Activated naive CD4-positive, alpha-beta T cell treated with Interleukin-2 at 50 U/mL for 16 hours (primary cell): ENCODE measurements at regions not wholly inside any gene's neighbourhood (a gene's known extent, or its start where the extent isn't known, plus 50 kb on each side); places are given as distances from the start of the nearest gene placed in this dataset.
"Not testable (repeated sequence)": the region's sequence is repeated elsewhere in the genome, so short reads cannot be mapped to it uniquely, and the experiment has no call there.

ENCODE experiments used
- DNase-seq: peaks from one replicate; pipeline ENCODE4 v3.0.0-alpha.2; 2020

DNA sequence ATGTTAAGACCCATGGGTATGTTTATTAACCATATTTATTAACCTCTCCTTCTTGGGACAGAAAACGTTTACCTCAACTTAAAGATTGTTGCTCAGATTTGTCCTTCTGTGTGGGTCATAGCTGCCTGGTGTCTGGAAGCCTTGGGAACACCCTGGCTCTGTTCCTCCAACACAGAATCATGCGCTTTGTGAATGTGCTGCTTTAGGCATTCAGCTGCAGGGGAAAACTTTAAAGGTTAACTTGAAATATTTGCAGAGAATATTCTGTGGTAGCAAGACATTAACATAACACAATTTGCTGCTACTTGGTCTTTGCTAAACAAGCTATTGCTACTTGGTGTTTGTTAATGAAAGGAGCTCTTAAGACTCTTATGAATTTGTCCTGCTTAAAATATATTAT, 50.5 kb upstream of the THOC3 start:
- not testable (repeated sequence) for DNase-seq

DNA sequence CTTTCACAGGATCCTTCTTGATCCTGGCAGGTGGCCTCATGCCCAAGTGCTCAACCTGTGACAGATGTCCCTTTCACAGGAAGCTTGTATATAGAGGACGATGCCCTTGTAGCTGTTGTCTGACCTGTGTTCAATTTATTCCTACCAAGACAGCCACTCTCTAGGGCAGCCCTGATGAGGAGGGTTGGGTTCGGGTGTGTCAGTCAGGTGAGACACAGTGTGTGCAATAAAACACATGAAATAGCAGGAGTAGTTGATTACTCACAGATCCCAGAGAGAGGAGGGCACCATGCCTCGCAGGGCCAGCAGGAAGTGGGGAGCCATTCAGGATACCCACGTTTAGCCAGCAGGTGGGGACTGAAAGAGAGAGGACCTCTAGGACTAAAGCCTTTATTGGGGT, 52.7 kb upstream of the THOC3 start:
- not testable (repeated sequence) for DNase-seq

DNA sequence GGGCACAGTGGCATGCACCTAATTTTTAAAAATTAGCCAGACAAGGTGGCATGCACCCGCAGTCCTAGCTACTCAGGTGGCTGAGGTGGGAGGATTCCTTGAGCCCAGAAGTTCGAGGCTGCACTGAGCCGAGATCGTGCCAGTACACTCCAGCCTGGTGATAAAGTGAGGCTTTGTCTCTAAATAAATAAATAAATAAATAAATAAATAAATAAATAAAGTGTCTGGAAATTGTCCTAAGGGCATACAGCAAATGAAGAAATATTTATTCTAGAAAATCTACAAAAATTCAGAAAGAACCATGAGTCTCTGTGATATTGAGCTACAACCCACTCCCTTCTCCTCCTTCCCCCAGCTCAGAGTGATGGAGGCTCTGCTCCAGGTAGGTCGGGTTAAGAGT, 55.4 kb upstream of the THOC3 start:
- not testable (repeated sequence) for DNase-seq

DNA sequence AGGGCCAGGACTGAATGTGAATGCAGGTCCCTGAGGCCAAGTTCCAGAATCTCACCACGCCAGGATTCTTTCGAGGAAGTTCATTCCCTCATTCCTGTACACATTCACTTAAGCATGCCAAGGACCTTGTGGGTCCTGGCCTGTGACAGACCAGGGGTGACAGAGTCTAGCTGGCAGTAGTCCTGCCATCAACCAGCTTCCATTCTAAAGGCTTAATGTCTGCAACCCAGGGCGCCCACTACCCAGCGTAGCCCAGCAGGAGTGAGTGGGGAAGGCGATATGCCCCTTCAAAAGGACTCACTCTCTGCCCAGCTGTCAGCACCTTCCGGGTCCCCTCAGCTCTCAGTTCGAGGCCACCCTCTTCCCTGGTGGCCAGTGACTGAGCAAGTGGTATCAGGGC, 61.3 kb upstream of the THOC3 start:
- not testable (repeated sequence) for DNase-seq

DNA sequence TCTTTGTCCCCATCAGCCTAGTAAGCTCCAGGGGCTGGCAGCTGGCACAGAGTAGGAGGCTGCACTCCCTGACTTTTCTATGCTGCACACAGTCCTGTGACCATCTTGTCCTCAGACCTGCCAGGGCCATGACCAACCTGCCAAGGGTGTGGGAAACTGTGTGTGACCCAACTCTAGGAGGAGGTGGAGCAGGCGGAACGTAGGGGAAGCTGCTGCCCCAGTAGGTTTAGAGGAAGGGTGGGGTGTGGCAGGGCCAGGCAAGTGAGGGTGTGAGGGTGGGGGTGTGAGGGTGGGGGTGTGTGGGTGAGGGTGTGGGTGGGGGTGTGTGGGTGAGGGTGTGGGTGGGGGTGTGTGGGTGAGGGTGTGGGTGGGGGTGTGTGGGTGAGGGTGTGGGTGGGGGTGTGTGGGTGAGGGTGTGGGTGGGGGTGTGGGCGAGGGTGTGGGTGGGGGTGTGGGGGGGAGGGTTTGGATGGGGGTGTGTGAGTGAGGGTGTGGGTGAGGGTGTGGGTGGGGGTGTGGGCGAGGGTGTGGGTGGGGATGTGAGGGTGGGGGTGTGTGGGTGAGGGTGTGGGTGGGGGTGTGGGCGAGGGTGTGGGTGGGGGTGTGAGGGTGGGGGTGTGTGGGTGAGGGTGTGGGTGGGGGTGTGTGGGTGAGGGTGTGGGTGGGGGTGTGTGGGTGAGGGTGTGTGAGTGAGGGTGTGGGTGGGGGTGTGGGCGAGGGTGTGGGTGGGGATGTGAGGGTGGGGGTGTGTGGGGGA, 62.4 kb upstream of the THOC3 start:
- DNase-seq = not testable (repeated sequence)

DNA sequence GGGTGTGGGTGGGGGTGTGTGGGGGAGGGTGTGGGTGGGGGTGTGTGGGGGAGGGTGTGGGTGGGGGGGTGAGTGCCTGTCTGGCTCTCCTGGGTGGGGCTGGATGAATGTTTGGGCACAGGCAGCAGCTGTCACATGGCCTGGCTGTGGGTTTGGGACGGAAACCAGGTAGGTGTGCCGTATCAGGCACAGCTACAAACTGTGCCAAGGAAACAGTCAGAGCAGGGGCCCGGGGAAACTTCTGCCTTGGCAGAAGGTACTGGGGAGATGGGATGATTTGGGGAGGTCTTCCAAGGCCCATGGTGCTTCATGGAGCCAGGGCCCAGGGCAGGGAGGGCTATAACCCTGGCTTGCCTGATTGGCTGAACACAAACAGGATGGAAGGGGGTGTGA, 63.0 kb upstream of the THOC3 start:
- DNase-seq = not testable (repeated sequence)

DNA sequence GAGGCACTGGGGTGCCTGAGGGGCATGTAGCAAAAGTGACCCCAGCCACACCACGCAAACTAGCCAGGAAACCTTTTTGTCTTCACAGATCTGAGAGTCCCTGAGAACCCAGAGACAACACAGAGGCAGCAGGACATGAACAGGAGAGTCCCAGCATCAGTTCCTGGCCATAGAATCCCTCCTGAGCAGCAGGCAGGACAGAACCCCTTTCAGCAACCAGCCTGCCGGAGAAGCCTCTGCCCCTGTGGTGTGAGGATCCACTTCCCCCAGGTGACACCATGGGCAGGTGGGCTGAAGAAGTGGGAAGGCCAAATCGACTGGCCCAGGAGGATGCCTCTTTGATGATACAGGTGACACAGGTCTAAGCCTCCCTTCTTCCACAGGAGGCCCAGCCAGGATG, 65.1 kb upstream of the THOC3 start:
- not testable (repeated sequence) for DNase-seq

DNA sequence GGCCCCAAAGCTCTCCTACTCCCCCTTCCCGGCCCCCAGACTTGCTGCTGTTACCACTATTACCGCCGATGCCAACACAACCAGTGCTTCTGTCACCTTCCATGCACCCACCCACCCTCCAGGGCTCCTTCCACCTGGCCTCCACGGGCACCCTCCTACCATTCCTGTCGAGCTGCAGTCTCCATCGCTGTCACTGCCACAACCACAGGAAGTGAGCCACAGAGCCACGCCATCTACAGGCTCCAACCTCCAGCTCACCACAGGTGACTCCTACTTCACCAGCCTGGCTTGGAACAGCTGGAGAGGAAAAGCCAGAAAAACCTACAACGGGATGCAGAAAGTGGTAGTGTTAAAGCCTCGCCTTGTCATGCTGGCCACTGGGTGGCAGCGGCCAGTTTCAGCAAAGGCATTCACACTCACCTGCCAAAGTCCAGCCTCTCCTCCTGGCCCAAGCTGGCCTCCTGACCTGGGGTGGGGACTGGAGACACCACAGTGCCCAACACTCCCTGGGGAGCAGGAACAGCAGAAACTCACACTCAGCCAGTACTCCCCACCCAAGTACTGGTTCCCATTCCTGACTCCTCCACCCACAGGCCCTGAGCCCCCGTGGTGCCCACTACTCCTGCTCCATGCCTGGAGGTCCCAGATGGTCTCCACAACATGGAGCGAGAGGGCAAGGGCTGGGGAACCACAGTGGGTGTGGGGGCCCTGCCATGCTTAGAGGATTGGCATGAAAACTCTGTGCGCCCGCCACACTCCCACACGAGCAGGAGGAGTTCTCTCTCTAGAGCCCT, 66.5 kb upstream of the THOC3 start:
- peak; percentile 34 for DNase-seq

DNA sequence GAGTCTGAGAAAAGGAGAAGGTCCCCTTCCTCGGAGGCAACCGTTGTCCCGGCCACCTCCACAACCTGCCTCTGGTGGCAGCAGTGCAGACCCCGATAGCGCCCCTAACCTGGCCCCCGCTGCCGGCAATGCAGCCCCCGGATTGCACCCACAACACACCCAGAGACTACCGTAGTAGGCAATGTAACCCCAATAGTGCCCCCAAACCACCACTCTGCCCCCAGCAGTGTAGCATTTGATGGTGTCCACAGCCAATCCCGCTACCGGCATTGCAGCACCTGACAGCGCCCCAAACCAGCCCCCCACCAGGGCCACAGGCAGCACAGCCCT, 67.1 kb upstream of the THOC3 start:
- not testable (repeated sequence) for DNase-seq

DNA sequence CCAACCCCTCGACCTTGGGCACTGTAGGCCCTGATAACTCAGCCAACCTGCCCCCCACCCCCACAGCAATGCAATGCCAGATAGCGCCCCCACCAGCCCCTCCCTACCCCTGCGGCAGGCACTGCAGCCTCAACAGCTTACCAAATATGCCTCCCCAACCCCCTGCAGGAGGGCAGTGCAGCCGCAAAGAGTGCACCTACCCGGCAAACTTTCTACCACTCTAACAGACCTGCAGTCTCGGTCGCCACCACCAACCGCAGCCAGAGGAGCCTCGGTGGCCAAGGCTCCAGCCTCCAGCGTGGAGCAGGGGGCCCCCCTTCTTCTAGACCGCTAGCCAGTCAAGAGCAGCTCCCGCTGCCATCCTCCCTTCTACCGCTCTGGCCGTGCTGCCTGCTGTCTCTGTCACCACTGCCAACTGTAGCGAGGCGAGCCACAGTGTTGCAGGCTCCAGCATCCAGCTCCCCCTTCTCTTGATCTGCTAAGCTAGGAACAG, 67.7 kb upstream of the THOC3 start:
- not testable (repeated sequence) for DNase-seq

DNA sequence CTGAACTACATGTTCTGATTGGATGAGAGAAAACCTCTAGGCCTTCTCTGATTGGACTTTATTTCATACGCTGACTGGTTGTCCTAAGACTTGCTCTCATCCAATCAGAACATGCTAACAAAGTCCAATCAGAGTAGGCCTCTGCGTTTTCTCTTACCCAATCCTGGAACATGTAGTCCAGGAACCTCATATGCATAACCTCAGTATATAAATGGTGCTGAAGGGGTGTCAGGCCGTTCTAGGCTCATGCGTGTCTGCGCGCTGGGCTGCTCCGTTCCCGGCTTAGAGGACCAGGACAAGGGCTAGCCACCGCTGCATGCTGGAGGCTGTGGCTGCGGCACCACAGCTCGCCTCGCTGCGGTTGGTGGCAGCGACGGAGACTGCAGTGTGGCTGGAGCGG, 68.3 kb upstream of the THOC3 start:
- DNase-seq = not testable (repeated sequence)

DNA sequence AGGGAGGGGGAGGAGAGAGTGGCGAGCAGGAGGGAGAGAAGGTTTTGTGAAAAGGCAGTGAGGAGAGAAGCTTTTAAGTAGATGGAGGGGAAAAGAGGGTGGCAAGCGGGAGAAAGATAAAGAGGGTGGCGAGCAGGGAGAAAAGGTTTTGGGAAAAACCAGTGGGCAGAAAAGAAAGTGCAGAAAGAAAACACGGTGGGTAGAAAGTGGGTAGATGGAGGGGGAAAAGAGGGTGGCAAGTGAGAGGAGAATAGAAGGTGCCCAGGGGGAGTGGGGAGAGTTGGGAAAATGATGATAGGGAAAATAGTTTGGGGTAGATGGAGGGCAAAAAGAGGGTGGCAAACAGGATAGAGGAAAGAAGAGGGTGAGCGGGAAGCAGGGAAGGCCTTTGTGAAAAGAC, 69.1 kb upstream of the THOC3 start:
- not testable (repeated sequence) for DNase-seq

DNA sequence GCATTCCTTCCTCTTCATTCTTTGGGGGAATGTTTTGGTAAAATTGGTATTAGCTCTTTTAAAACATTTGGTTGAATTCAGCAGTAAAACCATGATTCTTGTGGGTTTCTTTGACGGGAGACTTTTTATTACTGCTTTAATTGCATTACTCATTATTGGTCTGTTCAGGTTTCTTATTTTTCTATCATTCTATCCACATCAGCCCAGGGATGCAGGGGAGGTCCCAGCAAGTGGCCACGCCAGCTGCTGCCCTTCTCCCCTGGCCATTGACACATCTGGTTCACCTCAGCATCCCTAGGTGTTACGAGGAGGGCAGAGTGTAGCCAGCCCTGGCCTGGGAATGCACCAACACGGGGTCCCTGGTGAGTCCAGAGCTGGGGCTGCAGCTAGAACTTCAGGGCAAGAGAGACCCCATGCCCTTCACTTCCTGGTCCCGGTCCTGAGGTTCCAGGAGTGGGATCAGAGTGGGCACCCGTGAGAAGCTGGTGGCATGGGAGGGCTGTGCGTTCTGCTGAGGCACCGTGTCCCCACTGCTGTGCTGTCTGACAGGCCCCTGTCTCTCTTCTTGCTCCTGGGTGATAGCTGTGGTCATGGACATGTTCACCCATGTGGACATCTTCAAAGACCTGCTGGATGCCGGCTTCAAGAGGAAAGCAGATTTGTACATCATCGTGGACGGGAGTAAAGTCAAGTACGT, 72.1 kb upstream of the THOC3 start:
- DNase-seq = not testable (repeated sequence)

DNA sequence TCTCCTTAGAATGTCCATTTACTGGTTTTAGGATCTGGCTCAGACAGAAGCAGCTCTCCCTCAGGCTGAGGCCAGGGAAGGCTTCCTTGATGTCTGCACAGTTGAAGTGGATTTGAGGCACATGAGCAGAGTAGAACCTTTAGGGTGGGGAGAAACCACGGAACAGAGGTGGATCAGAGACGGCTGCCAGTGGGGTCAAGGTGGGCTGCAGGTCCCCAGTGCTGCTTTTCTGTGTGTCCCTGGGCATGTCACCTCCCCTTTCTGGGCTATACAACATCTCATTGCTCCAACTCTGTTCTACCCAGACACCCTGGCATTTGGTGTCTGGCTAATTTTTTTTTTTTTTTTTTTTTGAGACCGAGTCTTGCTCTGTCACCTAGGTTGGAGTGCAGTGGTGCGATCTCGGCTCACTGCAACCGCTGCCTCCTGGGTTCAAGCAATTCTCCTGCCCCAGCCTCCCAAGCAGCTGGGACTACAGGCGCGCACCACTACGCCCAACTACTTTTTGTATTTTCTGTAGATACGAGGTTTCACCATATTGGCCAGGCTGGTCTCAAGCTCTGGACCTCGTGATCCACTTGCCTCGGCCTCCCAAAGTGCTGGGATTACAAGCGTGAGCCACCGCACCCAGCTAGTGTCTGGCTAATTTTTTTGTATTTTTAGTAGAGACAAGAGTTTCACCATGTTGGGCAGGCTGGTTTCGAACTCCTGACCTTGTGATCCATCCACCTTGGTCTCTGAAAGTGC, 73.3 kb upstream of the THOC3 start:
- not testable (repeated sequence) for DNase-seq

DNA sequence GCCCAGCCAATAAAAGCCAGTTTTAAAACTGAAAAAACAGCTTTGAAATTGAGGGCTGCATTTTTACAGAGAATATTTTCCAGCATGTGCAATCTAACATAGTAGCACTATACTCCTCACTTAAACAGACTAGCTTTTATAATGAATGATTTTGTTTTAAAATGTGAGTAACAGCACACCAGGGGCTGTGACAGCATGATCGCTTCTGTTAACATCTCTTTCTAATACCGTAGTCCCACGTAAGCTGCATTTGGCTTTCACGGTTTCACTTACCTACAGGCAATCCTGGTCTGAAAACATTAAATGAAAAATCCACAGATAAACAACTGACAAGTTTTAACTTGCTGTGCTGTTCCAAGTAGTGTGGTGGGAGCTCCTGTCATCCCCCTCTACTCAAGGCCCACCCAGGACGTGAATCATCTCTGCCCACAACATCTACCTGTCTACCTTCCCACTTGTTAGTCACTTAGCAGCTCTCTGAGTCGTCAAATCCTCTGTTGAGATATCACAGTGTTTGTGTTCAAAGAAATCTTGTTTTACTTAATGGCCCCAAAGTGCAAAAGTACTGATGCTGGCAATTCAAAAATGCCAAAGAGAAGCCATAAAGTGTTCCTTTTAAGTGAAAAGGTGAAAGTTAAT, 74.0 kb upstream of the THOC3 start:
- peak; percentile 45 for DNase-seq

DNA sequence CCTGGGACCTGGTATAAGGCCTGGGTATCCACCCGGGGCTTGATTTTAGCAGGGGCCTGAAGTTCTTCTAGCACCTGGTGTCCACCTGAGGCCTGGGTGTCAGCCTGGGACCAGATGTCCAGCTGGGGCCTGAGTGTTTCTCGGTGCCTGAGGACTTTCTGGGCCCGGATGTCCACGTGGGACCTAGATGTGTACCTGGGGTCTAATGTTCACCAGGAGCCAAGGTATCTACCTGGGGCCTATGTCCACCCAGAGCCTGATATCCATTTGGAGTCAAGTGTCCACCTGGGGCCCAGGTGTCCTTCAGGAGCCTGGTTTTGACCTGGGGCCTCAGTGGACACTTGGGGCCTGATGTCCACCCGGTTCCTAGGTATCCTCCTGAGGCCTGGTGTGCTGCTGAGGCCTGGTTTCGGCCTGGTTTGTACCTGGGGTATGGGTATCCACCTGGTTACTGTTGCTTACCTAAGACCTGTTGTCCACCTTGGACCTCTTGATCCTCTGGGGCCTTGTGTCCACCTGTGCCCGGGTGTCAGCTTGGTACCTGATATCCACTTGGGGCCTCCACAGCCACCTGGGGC, 75.2 kb upstream of the THOC3 start:
- not testable (repeated sequence) for DNase-seq

DNA sequence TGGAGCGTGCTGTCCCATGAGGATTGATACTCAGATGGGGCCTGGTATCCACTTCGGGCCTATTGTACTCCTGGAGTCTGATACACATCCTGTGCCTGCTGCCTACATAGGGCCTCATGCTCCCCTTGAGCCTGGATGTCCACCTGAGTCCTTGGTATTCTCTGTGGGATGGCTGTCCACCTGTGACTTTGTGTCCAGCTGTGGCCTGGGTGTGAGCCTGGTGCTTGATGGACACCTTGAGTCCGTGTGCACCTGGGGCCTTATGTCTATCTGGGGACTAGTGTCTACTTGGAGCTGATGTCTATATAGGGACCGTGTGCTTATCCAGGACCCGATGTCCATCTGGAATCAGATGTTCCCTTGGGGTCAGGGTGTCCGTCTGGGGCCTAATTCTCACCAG, 75.9 kb upstream of the THOC3 start:
- DNase-seq = not testable (repeated sequence)

DNA sequence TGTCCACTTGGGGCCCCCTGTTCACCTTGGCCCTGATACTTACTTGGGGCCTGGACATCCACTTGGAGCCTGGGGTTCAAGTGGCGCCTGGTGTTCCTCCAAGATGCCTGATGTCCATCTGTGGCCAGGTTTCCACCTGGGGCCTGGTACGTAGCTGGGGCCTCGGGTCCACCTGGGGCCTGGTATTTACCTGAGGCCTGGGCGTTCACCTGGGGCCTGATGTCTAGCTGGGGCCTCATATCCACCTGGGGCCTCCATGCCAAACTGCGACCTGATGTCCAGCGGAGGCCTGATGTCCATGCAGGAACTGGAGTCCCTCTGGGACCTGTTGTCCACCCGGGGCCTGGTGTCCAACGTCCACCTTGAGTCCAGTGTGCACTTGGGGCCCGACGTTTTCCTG, 76.3 kb upstream of the THOC3 start:
- DNase-seq = not testable (repeated sequence)

DNA sequence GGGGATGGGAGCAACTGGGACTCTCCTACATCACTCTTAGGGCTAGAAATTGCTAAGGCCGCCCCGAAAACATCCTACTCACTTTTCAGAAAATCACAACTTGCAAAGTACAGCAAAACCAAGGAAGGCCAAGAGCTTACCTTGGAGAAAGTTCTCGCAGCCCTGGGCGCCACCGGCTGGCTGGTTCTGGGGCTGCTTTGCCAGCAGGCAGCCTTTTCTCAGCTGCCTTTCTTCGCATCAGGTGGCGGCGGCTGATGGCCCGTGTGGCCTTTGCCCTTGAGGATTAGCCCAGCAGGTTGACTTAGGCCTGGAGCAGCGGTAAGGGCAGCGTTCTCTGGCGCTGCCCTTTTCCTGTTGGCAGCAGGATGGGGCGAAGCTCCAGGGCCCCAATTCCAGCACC, 77.3 kb upstream of the THOC3 start:
- DNase-seq = not testable (repeated sequence)

DNA sequence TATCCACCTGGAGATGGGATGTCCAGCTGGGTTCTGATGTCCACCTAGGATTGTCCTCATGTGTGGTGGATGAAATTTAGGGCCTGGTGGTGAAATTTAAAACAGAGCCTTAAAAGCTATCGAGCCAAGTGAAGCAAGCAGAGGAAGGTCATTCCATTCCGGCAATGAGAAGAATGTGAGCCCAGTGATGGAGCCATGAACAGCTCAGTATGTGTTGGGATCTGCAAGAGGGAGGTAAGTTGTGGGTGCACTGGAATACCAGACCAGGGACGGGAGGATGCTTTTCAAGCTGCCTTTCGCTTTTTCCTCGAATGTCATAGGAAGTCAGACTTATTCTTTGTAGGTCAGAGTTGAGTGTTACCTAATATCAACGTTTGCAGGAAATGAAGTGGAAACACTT, 80.6 kb upstream of the THOC3 start:
- DNase-seq = not testable (repeated sequence)

DNA sequence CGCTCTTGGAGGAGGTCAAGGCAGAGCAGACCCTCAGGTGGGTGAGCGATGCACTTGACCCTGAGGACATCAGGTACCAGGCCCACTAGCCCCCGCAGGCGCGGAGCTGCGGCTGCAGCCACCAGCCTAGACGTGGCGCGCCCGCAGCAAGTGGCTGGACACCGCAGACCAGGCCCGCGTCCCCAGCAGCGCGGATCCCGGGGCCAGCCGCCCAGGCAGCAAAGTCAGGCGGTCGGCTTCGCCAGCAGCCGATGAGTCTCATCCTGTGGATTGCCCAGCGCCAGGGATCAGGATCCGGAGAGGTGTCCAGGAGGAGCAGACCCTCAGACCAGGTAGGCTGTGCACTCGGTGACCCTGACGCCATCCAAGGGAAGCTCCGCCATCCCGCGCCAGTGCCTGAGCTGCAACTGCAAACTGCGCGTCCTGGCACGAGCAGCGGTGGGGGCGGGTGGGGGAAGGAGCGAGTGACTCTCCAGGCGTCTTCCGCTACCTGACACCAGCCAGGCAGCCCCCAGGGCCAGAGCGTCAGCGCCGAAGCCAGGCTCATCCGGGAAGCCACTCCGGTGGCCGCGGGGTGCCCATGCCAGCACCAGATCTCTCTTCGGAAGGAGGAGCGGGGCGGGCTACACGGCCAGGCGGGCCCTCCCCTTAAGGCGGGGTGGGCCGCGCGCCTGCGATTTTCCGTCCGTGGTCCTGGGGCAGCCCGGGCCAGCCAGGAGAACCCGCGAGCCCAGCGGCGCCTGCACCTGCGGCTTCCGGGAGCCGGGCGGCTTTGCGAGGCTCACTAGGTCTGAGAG, 92.6 kb upstream of the THOC3 start:
- not testable (repeated sequence) for DNase-seq
